ENCODE measurements at regions not wholly inside any gene's neighbourhood (a gene's known extent, or its start where the extent isn't known, plus 50 kb on each side); places are given as distances from the start of the nearest gene placed in this dataset.
"Not testable (repeated sequence)": the region's sequence is repeated elsewhere in the genome, so short reads cannot be mapped to it uniquely, and the experiment has no call there.

GRCh38 chr13:99765869-99766268 is 205.7 kb downstream of the ZIC5 start:
- DNase-seq, result no peak

DNA sequence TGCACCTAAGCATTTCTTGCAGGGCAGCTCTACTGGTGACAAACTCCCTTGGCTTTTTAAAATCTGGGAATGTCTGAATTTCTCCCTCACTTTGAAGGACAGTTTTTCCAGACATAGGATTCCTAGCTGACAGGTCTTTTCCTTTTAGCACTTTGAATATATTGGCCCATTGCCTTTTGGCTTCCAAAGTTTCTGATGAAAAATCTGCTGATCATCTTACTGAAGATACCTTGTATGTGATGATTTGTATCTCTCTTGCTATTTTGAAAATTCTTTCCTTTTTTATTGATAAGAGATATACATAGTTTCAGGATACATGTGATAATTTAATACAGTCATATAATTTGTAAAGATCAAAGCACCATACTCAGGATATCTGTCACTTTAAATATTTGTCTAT is 211.1 kb downstream of the ZIC5 start:
- DNase-seq, result no peak

GRCh38 chr13:99759163-99759552 is 212.4 kb downstream of the ZIC5 start:
- no peak for DNase-seq

DNA sequence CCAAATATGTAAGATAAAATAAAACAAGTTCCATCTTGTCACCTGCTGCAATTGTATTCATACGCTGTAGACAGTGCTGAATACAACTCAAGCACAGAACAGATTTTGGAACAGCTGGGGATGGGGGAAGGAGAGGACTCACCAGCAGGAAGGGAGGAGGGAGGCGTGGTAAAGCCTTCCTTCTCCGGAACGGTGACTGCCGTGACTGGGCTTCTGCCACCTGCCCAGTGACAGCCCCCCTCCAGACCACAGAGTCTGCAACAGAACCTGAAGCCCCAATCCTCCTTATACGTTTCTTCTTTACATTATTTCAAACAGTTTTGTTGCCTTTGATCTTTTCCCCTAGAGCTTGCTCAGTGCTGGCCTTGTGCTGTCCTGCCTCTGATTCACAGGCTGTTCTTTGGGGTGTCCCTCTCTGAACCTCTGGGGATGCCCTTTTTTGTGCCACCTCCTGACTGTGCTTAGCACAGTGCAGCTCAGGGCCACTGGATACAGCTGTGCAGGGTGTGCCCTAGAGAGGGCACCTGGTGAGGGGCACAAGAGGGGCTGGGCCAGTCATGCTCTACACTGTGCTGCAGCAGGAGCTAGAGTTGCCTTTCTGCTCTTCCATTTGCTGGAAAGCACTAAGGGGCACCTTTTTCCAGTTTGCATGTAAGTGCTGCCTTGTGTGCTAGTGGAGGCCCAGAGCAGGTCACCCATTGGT is 213.0 kb downstream of the ZIC5 start:
- DNase-seq, result peak; percentile 77

DNA sequence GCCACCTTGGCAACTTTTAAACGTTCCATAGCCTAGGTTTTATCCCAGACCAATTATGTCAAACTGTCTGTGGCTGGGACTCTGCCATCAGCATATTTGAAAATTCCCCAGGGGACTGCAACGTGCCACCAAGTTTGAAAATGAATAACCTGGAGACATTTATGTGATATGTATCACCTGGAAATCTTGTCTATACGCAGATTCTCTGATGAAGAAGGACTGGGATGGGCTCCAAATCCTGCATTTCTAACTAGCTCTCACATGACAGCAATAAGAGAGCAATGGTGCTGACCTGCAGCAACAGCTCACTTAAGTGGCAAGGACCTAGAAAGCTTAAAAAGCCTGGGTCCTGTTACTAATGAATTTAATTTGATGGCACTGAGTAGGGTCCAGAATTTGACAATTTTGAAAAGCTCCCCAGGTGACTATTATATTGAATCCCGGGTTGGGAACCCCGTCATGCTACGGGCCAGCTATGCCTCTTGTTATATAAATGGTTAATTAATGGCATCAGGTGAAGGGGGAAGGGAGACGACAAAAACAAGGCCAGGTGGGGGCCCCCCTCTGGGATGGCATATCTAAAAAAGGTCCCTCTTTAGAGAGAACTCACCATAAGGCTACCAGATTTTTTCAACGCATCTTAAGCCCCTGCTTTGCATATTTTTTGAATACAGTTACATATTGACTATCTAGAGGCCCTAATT is 213.7 kb downstream of the ZIC5 start:
- DNase-seq, result peak; percentile 57

- no peak for DNase-seq
Observed at GRCh38 chr13:99756281-99756680, 215.3 kb downstream of the ZIC5 start.

GRCh38 chr13:99754750-99755149 is 216.8 kb downstream of the ZIC5 start:
- DNase-seq, result not testable (repeated sequence)

- DNase-seq, result no peak
Observed at GRCh38 chr13:99752373-99752772, 219.2 kb downstream of the ZIC5 start.

- no peak for DNase-seq
Observed at GRCh38 chr13:99751517-99752199, 219.9 kb downstream of the ZIC5 start.

DNA sequence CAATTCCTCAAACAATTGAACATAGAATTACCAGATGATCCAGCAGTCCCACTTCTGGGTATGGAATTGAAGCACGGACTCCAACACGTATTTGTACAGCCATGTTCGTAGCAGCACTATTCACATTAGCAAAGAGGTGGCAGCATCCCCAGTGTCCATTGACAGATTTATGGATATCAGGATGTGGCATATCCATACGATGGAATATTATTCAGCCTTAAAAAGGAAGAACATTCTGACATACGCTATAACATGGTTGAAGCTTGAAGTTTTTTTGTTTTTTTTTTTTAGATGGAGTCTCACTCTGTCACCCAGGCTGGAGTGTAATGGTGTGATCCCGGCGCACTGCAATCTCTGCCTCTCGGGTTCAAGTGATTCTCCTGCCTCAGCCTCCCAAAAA is 220.6 kb downstream of the ZIC5 start:
- DNase-seq, result no peak

DNA sequence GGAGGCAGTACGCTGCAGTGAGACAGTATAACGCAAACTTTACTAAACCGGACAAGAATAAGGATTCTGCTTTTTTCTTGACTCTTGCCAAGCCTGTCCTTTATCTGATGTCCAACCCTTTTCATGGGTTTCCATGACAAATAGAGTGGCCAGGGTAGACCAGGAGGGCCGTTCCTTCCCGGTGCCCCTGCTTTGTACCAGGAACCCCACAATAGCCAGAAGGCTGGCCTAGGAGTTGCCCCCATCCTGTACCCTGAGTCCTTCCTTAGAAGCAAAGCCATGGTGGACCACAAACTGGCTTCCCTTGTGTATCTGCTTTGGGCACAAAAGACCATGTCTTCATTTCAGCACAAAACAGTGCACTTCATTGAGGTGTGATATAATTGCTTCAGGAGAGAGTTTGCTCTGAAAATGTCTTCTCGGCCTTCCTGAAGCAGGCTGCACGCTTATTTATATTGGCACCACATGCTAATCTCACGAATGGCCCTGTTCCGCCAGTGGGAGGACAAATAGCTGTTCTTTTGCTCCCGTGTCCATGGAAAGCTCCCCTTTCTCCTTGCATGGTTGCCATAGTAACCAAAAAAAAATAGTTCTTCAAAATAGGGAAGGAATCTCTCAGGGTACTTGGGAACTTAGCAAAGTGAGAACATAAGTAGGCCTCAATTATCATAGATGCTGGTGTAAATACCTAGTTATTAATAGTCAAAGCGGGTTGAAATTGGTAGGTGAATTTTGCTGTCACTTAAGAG is 222.1 kb downstream of the ZIC5 start:
- DNase-seq, result no peak

- DNase-seq, result no peak
Observed at GRCh38 chr13:99747403-99747710, 224.2 kb downstream of the ZIC5 start.

- DNase-seq, result no peak
Observed at GRCh38 chr13:99746637-99747402, 224.7 kb downstream of the ZIC5 start.

- DNase-seq, result peak; percentile 45
Observed at GRCh38 chr13:99743094-99743493, 228.5 kb downstream of the ZIC5 start.

GRCh38 chr13:99741960-99742359 is 229.6 kb downstream of the ZIC5 start:
- DNase-seq, result no peak

GRCh38 chr13:99740251-99740979 is 231.2 kb downstream of the ZIC5 start:
- no peak for DNase-seq

- no peak for DNase-seq
Observed at GRCh38 chr13:99738626-99739025, 232.9 kb downstream of the ZIC5 start.

GRCh38 chr13:99737481-99738245 is 233.9 kb downstream of the ZIC5 start:
- DNase-seq, result no peak

DNA sequence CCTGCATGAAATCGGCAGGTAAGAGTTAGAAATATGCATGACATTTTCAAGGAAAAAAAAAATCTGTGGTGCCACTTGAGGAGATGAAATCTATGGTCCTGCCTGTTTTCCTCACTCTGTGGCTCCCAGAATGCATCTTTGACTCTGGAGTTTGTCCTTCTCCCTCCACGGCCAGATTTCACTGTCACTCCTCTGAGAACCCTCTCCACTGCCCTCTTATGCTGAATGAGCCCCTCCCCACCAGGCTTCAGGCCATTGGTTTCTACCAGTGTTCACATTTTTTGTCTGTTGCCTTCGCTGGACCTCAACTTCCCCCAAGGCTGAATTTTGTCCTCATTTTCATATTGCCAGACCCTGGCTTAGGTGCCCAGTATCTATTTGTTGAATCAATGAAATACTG is 235.0 kb downstream of the ZIC5 start:
- DNase-seq, result no peak

DNA sequence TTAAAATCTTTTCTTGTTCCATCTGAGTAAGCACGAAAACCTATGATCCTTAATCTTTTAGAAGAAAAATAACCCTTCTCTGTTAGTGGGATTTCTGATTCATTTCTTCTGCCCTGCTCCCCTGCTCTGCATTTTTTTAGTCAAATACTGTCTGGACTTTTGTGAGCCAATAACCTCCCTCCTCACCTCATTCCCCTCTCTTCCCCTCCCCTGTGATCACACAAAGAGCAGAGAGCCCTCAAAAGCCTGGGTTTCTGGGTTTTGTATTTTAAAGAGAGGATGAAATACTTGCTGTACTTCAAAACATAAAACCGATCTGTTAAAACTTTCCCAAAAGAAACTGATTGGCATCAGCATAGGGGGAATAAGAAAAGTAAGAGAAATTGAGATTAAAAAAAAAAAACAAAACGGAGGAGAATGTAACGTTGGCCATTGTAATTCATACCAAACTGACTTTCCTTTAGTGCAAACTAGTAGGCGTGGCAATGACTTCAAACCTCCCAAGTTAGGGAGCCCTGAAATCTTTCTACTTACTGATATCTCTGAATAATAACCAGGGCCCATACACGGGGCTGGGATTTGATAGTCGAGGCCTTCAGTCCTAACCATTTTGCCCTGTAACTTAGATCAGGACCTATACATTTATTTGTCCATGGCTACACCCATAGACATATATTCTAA is 232.9 kb downstream of the TM9SF2 start:
- no peak for DNase-seq

DNA sequence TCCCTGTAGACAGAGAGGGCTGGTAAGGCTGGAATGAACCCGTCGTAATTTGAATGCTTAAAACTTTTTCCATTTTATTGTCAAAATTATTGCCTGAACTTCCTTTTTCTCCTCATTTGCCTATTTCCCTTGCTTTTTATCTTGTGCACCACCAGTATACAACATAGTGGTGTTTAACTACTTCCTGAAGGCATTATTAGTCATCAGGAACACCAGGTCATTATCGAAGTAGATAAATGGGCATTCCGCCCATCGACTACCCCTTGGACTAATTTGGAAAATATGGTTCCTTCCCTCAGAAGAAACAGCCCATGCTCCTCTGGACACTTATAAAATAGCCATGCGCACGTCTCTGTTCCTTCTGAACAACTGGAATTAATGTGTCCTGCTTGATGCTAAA is 232.1 kb downstream of the TM9SF2 start:
- no peak for DNase-seq

Data from NCI-H524 treated with DMSO at 0.1 percent for 48 hours (cell line).